ENCODE measurements at regions not wholly inside any gene's neighbourhood (a gene's known extent, or its start where the extent isn't known, plus 50 kb on each side); places are given as distances from the start of the nearest gene placed in this dataset.

DNA sequence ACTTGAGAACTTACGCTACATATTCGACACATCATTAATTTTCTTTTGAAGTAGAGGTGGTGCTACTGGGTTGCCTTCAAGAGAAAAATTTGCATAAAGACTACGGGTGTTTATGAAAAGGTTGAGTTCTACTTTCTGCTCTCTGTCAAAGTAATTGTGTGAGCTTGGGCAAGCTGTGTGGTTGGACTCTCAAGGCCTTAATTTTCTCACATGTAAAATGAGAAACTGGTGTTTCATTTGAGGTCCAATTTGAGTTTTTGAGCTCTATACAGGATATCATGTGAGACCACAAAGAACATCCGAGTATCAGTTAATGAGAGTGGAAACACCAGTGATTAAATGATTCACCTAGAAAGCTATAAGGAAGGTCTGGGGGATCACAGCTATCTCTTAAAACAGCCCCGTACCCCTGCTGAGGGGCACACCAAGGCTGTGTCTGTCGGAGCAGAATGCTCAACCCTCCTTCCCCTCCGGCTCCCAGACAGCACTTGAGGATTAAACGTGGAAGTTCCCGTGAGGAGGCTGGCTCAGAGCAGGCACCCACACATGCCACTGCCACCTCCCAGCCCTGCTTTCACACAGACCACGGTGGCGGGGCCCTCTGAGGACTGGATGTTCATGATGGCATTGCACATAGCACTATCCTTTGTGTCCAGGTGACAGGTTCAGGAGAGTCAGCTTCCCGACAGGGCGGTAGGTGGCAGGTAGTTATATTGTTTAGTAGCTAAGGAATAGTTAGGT, 191.8 kb downstream of the RNF144A start:
- TF ChIP-seq SMAD1 (IDR thresholded peaks at IDR 0.05; ENCODE audit: low read depth, low read length, partially characterized antibody) (no peak), BRCA1 (IDR thresholded peaks at IDR 0.05) (no peak), BRCA1 (CRISPR knock-in tag; IDR thresholded peaks at IDR 0.05) (no peak), SIN3A (IDR thresholded peaks at IDR 0.05; ENCODE audit: borderline replicate concordance in 2 of 2, control insufficient read depth in 1 of 2, low read depth in 2 of 2, low read length in 2 of 2) (no peak), POLR2AphosphoS5 (IDR thresholded peaks at IDR 0.05; ENCODE audit: control insufficient read depth, insufficient read depth, low read depth, low read length) (no peak), NFE2L1 (tag; IDR thresholded peaks at IDR 0.05; ENCODE audit: borderline replicate concordance, low read depth) (no peak), CBFB (CRISPR knock-in tag; IDR thresholded peaks at IDR 0.05) (no peak), NR2C2 (CRISPR knock-in tag; IDR thresholded peaks at IDR 0.05) (no peak), NR2C2 (tag; IDR thresholded peaks at IDR 0.05) (no peak), NBN (IDR thresholded peaks at IDR 0.05; ENCODE audit: low read depth) (no peak), TAF1 (IDR thresholded peaks at IDR 0.05; ENCODE audit: control insufficient read depth, extremely low read depth, insufficient read depth, low read length, severe bottlenecking) (no peak), MEF2A (IDR thresholded peaks at IDR 0.05; ENCODE audit: control insufficient read depth, low read depth, low read length) (no peak)
- TF ChIP-seq, protein P1, sequence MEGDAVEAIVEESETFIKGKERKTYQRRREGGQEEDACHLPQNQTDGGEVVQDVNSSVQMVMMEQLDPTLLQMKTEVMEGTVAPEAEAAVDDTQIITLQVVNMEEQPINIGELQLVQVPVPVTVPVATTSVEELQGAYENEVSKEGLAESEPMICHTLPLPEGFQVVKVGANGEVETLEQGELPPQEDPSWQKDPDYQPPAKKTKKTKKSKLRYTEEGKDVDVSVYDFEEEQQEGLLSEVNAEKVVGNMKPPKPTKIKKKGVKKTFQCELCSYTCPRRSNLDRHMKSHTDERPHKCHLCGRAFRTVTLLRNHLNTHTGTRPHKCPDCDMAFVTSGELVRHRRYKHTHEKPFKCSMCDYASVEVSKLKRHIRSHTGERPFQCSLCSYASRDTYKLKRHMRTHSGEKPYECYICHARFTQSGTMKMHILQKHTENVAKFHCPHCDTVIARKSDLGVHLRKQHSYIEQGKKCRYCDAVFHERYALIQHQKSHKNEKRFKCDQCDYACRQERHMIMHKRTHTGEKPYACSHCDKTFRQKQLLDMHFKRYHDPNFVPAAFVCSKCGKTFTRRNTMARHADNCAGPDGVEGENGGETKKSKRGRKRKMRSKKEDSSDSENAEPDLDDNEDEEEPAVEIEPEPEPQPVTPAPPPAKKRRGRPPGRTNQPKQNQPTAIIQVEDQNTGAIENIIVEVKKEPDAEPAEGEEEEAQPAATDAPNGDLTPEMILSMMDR (IDR thresholded peaks at IDR 0.05 in 2 of 3, conservative IDR thresholded peaks at IDR 0.05 in 1 of 3; ENCODE audit: insufficient read depth in 2 of 3, low read depth in 1 of 3, low read length in 3 of 3): no peak
- TF ChIP-seq, protein P2, sequence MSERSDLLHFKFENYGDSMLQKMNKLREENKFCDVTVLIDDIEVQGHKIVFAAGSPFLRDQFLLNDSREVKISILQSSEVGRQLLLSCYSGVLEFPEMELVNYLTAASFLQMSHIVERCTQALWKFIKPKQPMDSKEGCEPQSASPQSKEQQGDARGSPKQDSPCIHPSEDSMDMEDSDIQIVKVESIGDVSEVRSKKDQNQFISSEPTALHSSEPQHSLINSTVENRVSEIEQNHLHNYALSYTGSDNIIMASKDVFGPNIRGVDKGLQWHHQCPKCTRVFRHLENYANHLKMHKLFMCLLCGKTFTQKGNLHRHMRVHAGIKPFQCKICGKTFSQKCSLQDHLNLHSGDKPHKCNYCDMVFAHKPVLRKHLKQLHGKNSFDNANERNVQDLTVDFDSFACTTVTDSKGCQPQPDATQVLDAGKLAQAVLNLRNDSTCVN (CRISPR knock-in tag; IDR thresholded peaks at IDR 0.05): no peak

Data from K562 (cell line).